K562 (cell line): ENCODE measurements at regions not wholly inside any gene's neighbourhood (a gene's known extent, or its start where the extent isn't known, plus 50 kb on each side); places are given as distances from the start of the nearest gene placed in this dataset.

Experiments used
- ERF ChIP-seq: fragments of 450-650 bp; formaldehyde crosslinking; IDR thresholded peaks from 2 replicates; pipeline ENCODE4 v1.4.0; 2020; ENCODE audit warnings: mild to moderate bottlenecking, mixed read lengths
- EZH2 ChIP-seq: IDR thresholded peaks from 2 replicates; pipeline ENCODE4 v1.6.1; 2012; ENCODE audit warnings: low read depth, mild to moderate bottlenecking, inconsistent platforms, low read length, borderline replicate concordance
- FOXK2 ChIP-seq, 2 experiments: fragments of 450-650 bp; IDR thresholded peaks in 1 of 2; conservative IDR thresholded peaks in 1 of 2; 2 replicates each; pipeline ENCODE4 v1.6.1; 2016; ENCODE audit warnings: low read depth in 2 of 2, mild to moderate bottlenecking in 1 of 2
- POLR2AphosphoS2 ChIP-seq: IDR thresholded peaks from 2 replicates; pipeline ENCODE4 v1.6.1; 2012; ENCODE audit warnings: low read length, improper control_type of control experiment
- ZBTB7A ChIP-seq: IDR thresholded peaks from 2 replicates; pipeline ENCODE4 v1.6.1; 2011; ENCODE audit warnings: low read depth, mild to moderate bottlenecking, low read length, moderate library complexity, borderline replicate concordance; ENCODE audit not compliant: control insufficient read depth
- ZNF766 ChIP-seq: fragments of 200-800 bp; sonication (Bioruptor generic); conservative IDR thresholded peaks from 2 replicates; pipeline ENCODE4 v1.6.1; 2016; ENCODE audit warnings: missing genetic modification characterization, missing compliant biosample characterization
- TF ChIP-seq, protein P1 (sequence below): fragments of 450-650 bp; IDR thresholded peaks from 2 replicates; pipeline ENCODE4 v1.6.1; 2014; ENCODE audit warnings: low read depth, mild to moderate bottlenecking, moderate library complexity, borderline replicate concordance
- TF ChIP-seq, protein P2 (sequence below): sonication (generic); formaldehyde crosslinking; IDR thresholded peaks from 2 replicates; pipeline ENCODE4 v1.8.1; 2022; ENCODE audit warnings: missing genetic modification reagents
- TF ChIP-seq, protein P3 (sequence below), 3 experiments: IDR thresholded peaks in 2 of 3; conservative IDR thresholded peaks in 1 of 3; 2 replicates each; pipeline ENCODE4 v1.5.1; 2011 to 2012; ENCODE audit warnings: low read length in 3 of 3, mild to moderate bottlenecking in 3 of 3, control low read depth in 2 of 3, improper control_type of control experiment in 1 of 3, inconsistent platforms in 1 of 3, low read depth in 1 of 3, mixed read lengths in 1 of 3, moderate library complexity in 1 of 3; ENCODE audit not compliant: insufficient read depth in 2 of 3
- TF ChIP-seq, protein P4 (sequence below): sonication (generic); formaldehyde crosslinking; IDR thresholded peaks from 2 replicates; pipeline ENCODE4 v1.8.1; 2023; ENCODE audit warnings: missing genetic modification reagents, mild to moderate bottlenecking, borderline replicate concordance

DNA sequence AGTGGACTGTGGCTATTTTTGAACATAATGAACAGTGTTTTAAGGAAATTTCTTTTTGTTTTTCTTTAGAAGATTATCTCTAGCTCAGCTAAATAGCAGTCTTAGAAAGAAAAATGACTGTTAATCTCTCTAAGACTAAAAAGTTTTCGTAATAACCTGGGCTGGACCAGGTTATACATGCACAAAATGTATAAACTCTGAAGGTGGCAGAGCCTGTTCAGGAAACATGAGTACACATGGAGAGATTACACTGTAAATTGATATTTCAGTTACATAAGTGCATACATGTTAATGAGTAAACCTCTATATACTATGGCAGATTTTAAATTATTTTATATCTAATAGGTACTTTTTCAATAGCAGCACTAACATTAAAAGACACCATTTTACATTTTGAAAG lies 258.2 kb upstream of the CFAP20DC start:
- TF ChIP-seq FOXK2 (conservative IDR thresholded peaks at IDR 0.05 in 1 of 2, IDR thresholded peaks at IDR 0.05 in 1 of 2; ENCODE audit: low read depth in 2 of 2) (no peak), ZNF766 (CRISPR knock-in tag) (no peak), ZBTB7A (no peak), EZH2 (no peak), ERF (no peak), POLR2AphosphoS2 (no peak)
- TF ChIP-seq, protein P1, sequence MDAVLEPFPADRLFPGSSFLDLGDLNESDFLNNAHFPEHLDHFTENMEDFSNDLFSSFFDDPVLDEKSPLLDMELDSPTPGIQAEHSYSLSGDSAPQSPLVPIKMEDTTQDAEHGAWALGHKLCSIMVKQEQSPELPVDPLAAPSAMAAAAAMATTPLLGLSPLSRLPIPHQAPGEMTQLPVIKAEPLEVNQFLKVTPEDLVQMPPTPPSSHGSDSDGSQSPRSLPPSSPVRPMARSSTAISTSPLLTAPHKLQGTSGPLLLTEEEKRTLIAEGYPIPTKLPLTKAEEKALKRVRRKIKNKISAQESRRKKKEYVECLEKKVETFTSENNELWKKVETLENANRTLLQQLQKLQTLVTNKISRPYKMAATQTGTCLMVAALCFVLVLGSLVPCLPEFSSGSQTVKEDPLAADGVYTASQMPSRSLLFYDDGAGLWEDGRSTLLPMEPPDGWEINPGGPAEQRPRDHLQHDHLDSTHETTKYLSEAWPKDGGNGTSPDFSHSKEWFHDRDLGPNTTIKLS = no peak
- TF ChIP-seq, protein P2, sequence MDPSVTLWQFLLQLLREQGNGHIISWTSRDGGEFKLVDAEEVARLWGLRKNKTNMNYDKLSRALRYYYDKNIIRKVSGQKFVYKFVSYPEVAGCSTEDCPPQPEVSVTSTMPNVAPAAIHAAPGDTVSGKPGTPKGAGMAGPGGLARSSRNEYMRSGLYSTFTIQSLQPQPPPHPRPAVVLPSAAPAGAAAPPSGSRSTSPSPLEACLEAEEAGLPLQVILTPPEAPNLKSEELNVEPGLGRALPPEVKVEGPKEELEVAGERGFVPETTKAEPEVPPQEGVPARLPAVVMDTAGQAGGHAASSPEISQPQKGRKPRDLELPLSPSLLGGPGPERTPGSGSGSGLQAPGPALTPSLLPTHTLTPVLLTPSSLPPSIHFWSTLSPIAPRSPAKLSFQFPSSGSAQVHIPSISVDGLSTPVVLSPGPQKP (CRISPR knock-in tag) = no peak
- TF ChIP-seq, protein P3, sequence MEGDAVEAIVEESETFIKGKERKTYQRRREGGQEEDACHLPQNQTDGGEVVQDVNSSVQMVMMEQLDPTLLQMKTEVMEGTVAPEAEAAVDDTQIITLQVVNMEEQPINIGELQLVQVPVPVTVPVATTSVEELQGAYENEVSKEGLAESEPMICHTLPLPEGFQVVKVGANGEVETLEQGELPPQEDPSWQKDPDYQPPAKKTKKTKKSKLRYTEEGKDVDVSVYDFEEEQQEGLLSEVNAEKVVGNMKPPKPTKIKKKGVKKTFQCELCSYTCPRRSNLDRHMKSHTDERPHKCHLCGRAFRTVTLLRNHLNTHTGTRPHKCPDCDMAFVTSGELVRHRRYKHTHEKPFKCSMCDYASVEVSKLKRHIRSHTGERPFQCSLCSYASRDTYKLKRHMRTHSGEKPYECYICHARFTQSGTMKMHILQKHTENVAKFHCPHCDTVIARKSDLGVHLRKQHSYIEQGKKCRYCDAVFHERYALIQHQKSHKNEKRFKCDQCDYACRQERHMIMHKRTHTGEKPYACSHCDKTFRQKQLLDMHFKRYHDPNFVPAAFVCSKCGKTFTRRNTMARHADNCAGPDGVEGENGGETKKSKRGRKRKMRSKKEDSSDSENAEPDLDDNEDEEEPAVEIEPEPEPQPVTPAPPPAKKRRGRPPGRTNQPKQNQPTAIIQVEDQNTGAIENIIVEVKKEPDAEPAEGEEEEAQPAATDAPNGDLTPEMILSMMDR (IDR thresholded peaks at IDR 0.05 in 2 of 3, conservative IDR thresholded peaks at IDR 0.05 in 1 of 3; ENCODE audit: insufficient read depth in 2 of 3, low read depth in 1 of 3, low read length in 3 of 3) = no peak
- TF ChIP-seq, protein P4, sequence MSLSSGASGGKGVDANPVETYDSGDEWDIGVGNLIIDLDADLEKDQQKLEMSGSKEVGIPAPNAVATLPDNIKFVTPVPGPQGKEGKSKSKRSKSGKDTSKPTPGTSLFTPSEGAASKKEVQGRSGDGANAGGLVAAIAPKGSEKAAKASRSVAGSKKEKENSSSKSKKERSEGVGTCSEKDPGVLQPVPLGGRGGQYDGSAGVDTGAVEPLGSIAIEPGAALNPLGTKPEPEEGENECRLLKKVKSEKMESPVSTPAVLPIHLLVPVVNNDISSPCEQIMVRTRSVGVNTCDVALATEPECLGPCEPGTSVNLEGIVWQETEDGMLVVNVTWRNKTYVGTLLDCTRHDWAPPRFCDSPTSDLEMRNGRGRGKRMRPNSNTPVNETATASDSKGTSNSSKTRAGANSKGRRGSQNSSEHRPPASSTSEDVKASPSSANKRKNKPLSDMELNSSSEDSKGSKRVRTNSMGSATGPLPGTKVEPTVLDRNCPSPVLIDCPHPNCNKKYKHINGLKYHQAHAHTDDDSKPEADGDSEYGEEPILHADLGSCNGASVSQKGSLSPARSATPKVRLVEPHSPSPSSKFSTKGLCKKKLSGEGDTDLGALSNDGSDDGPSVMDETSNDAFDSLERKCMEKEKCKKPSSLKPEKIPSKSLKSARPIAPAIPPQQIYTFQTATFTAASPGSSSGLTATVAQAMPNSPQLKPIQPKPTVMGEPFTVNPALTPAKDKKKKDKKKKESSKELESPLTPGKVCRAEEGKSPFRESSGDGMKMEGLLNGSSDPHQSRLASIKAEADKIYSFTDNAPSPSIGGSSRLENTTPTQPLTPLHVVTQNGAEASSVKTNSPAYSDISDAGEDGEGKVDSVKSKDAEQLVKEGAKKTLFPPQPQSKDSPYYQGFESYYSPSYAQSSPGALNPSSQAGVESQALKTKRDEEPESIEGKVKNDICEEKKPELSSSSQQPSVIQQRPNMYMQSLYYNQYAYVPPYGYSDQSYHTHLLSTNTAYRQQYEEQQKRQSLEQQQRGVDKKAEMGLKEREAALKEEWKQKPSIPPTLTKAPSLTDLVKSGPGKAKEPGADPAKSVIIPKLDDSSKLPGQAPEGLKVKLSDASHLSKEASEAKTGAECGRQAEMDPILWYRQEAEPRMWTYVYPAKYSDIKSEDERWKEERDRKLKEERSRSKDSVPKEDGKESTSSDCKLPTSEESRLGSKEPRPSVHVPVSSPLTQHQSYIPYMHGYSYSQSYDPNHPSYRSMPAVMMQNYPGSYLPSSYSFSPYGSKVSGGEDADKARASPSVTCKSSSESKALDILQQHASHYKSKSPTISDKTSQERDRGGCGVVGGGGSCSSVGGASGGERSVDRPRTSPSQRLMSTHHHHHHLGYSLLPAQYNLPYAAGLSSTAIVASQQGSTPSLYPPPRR (CRISPR knock-in tag) = no peak
